ENCODE measurements at regions not wholly inside any gene's neighbourhood (a gene's known extent, or its start where the extent isn't known, plus 50 kb on each side); places are given as distances from the start of the nearest gene placed in this dataset.

GRCh38 chr2:57527685-57528084 lies 518.9 kb upstream of the VRK2 start:
- no peak for FAIRE-seq

- FAIRE-seq, result no peak
Observed at GRCh38 chr2:57528499-57528898, 518.1 kb upstream of the VRK2 start.

GRCh38 chr2:57534358-57534757 lies 512.2 kb upstream of the VRK2 start:
- FAIRE-seq, result no peak

DNA sequence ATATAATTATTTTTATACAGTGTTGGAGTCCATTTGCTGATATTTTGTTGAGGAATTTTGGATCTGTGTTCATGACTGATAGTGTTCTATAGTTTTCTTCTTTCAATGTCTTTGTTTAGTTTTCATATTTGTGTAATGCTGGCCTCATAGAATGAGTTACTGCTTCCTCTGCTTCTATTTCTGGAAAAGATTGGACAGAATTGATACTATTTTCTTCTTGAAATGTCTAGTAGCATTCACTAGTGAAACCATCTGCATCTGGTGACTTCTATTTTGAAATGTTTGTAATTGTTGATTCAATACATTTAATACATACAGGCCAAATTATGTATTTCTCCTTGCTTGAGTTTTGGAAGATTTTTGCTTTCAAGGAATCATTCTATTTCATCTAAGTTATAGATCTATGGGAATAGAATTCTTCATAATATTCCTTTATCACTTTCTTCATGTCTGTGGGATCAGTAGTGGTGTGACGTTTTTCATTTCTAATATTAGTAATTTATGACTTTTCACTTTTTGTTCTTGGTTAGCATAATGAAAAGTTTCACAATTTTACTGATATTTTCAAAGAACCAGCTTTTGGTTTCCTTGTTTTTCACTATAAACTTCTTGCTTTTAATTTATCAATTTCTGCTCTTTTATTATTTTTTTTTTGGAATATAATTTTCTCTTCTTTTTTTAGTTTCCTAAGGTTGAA lies 509.9 kb upstream of the VRK2 start:
- no peak for FAIRE-seq

DNA sequence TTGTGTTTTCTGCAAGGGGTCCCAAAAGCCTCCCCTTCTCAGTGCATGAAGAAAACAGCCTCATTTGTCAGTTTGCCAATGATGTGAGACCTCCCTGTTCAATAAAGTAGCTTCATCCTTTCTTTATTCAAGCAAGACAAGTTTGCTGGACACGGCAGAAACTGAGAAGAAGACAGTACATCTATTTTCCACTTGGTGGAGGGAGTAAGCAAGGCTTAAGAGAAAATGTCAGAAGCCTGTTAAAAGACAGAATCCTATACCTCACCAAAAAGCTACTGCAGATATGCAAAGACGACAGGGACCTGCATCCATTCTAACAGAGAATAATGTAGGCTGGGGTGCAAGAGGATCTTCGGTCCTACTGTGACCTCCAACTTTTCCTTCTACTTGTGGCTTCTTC lies 506.8 kb upstream of the VRK2 start:
- no peak for FAIRE-seq

GRCh38 chr2:57542081-57542480 lies 504.5 kb upstream of the VRK2 start:
- no peak for FAIRE-seq

GRCh38 chr2:57543211-57543610 lies 503.4 kb upstream of the VRK2 start:
- FAIRE-seq, result no peak

GRCh38 chr2:57544624-57545023 lies 502.0 kb upstream of the VRK2 start:
- no peak for FAIRE-seq

DNA sequence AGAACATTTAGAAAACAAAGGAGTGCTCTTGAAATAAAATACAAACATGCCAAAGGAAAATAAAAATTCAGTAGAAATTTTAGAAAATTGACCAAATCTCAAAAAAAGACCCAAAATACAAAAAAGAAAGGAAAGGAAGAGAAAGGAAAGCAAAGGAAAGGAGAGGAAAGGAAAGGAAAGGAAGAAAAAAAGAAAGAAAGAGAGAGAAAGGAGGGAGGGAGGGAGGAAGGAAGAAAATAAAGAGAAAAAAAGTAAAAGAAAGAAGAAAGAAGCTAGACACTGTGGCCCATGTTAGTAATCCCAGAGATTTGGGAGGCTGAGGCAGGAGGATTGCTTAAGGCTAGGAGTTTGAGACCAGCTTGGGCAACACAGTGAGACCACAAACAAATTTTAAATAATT lies 500.1 kb upstream of the VRK2 start:
- no peak for FAIRE-seq

- FAIRE-seq, result no peak
Observed at GRCh38 chr2:57549642-57550102, 496.9 kb upstream of the VRK2 start.

- FAIRE-seq, result no peak
Observed at GRCh38 chr2:57550912-57551311, 495.7 kb upstream of the VRK2 start.

DNA sequence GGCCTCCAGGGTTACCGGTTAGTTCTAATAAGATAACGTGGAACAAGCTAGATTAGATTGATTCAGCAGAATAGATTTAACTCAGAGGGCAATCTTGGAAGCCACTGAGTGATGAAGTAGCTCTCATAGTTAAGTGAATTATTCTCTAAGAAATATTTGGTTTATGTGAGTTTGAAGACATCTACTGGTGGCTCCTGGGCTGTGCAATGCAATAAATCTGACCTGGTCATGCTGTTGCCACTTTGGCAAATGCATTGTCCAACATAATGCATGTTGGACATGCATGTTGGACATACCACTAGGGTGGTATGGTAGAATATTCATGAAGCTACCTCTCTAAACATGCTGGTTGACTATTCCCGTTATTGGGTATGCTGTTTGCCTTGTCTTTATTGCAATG lies 493.7 kb upstream of the VRK2 start:
- no peak for FAIRE-seq

- FAIRE-seq, result no peak
Observed at GRCh38 chr2:57554348-57554747, 492.3 kb upstream of the VRK2 start.

DNA sequence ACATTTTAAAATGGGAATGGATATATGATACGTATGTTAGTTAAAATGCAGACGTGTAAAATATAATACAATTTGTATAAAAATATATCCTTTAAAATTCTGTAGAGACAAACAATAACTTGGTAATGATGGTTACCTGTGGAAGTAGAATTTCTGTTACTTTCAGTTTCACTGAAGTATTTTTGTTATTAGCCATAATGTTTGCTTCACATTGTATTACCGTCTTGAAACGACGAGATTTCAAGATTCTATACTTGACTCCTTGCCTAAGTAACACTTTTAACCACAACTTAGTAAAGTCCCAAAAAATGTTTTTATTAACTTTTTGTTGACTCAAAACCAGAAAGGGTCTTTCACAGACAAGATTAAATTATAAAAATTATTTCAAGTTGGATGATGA lies 488.3 kb upstream of the VRK2 start:
- no peak for FAIRE-seq

- no peak for FAIRE-seq
Observed at GRCh38 chr2:57562495-57562894, 484.1 kb upstream of the VRK2 start.

GRCh38 chr2:57563015-57563414 lies 483.6 kb upstream of the VRK2 start:
- no peak for FAIRE-seq

GRCh38 chr2:57567245-57567644 lies 479.4 kb upstream of the VRK2 start:
- no peak for FAIRE-seq

- FAIRE-seq, result no peak
Observed at GRCh38 chr2:57569396-57569795, 477.2 kb upstream of the VRK2 start.

- no peak for FAIRE-seq
Observed at GRCh38 chr2:57570961-57571360, 475.6 kb upstream of the VRK2 start.

GRCh38 chr2:57575700-57576268 lies 470.8 kb upstream of the VRK2 start:
- no peak for FAIRE-seq

DNA sequence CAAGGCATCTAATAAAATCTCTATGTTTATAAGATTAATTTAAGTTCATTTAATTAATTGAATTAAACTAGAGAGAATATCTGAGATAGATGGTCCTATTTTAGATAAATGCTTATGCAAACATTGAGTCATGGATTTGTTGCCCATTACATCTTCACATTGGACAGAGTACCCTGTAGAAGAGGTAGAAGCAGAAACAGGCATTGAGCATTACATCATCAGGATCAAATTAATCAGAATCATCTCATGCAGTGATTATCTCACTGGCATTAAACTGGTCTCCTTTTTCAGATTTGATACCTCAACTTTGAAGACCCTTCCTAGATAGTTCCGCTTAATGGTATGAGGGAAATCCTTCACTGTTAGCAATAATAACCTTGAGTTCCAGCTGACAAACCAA lies 469.6 kb upstream of the VRK2 start:
- no peak for FAIRE-seq

DNA sequence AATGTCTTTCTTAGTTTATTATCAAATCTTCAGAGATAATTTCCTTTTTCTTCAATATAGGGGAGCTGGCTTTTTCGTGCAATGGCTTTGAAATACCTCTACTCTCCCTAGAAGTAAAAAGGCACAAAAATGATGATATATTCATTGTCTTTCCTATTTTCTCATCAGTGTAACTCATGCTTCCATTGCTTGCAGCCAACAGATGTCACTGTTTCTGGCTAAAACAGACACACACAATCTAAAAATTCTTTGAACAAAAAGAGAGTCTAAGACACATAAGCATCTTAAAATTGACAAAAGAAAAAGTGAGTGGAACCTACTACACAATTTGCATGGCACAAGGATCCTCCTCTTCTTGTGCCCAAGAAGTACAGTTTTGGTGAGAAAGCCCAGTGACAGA lies 448.7 kb upstream of the VRK2 start:
- no peak for FAIRE-seq

DNA sequence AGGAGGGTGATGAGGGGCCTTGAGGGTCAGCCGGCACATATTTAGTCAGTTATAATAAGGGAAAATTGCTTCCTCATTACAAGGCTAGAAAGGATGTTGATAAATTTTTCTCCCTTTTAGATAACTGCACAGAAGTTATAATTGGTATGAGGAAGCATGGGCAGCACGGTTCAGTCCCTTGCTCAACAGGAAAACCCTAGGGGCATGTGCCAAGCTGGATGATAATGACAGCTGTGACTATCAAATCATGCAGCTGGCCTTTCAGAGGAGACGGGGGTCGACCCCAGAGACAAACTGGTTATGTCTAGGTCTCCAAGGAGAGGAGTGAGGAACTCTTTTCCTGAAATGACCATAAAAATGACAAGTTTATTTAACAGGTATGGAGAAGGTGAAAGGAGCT lies 448.1 kb upstream of the VRK2 start:
- no peak for FAIRE-seq

DNA sequence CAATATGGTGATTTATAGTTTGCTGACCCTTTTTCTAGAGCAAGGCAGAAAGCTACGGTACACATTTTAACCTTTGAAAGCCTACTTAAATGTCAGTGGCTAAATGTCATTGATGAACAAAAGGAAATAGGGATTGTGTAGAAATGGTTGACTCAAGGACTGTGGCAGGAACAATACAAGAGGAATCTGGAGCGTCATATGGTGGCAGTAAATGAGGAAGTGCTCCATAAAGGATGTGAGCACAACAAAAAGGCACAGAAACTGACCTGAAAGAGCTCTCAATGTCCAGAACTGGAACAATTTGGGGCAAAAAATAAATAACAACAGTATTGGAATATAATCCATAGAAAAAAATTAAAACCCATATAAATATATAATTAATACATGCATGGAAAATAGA lies 443.9 kb upstream of the VRK2 start:
- no peak for FAIRE-seq

DNA sequence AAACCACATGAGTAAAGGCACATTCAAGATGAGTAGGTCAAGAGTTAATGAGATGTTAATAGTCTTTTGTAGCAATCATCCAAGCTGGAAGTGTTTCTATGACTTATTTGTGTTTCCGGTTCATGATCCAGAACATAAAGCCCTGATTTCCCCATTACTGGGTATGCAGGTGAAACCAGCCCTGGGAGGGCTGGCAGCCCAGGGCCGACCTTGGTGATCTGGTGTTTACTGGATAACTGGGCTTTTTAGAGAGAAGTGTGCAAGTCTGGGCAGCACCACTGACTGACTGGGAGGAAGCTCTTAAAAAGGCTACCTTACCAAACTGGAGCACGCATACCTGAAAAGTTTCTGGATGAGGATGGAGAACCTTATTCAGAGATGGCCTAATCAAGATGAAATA lies 431.6 kb upstream of the VRK2 start:
- no peak for FAIRE-seq

Data from endometrium (tissue), 2 donors.